Colonic mucosa (tissue), 4 donors: ENCODE measurements at regions not wholly inside any gene's neighbourhood (a gene's known extent, or its start where the extent isn't known, plus 50 kb on each side); places are given as distances from the start of the nearest gene placed in this dataset.
"Not testable (repeated sequence)": the region's sequence is repeated elsewhere in the genome, so short reads cannot be mapped to it uniquely, and the experiment has no call there.

Source experiments
- DNase-seq: peaks from one replicate; pipeline ENCODE4 v3.0.0-alpha.2; 2020
- H3K27ac ChIP-seq: fragments of 200-600 bp; one replicate; pipeline ENCODE4 v1.8.0; 2021
- H3K27me3 ChIP-seq: fragments of 200-600 bp; one replicate; pipeline ENCODE4 v1.8.0; 2021
- H3K36me3 ChIP-seq: fragments of 200-600 bp; one replicate; pipeline ENCODE4 v1.8.0; 2021
- H3K4me1 ChIP-seq: fragments of 200-600 bp; one replicate; pipeline ENCODE4 v1.8.0; 2021; ENCODE audit warnings: mild to moderate bottlenecking
- H3K4me3 ChIP-seq: fragments of 200-600 bp; one replicate; pipeline ENCODE4 v1.8.0; 2021
- H3K9ac ChIP-seq, 2 donors: one replicate each; pipeline ENCODE4 v1.7.0; 2013; ENCODE audit warnings: control low read depth in 2 of 2, low read depth in 2 of 2, low read length in 2 of 2
- H3K9me3 ChIP-seq: fragments of 200-600 bp; one replicate; pipeline ENCODE4 v1.8.0; 2021
- intact Hi-C: fragments of 100-400 bp; cut with DNase I; formaldehyde crosslinking; loops from one replicate; pipeline ENCODE4 v1.14.1; 2022
- TF ChIP-seq, protein P1 (sequence below): fragments of 200-600 bp; IDR thresholded peaks from one replicate; pipeline ENCODE4 v1.8.0; 2022; ENCODE audit warnings: antibody characterized with exemption, mild to moderate bottlenecking
- donor health status: healthy.
- donor health status: DM: no; HTN: no; CAD: no.
- donor health status: DM: no; HTN: no; CAD: no.

- Histone ChIP-seq H3K27me3 (no peaks in the 10 kb centered on the region), H3K9me3 (no peaks in the 10 kb centered on the region), H3K4me3 (no peak overlapping the region), H3K27ac (no peak overlapping the region), H3K36me3 (no peaks in the 10 kb centered on the region), H3K4me1 (no peaks in the 10 kb centered on the region), H3K9ac (no peak overlapping the region)
- intact Hi-C loops = no loop called here
- DNase-seq = no peak
- TF ChIP-seq, protein P1, sequence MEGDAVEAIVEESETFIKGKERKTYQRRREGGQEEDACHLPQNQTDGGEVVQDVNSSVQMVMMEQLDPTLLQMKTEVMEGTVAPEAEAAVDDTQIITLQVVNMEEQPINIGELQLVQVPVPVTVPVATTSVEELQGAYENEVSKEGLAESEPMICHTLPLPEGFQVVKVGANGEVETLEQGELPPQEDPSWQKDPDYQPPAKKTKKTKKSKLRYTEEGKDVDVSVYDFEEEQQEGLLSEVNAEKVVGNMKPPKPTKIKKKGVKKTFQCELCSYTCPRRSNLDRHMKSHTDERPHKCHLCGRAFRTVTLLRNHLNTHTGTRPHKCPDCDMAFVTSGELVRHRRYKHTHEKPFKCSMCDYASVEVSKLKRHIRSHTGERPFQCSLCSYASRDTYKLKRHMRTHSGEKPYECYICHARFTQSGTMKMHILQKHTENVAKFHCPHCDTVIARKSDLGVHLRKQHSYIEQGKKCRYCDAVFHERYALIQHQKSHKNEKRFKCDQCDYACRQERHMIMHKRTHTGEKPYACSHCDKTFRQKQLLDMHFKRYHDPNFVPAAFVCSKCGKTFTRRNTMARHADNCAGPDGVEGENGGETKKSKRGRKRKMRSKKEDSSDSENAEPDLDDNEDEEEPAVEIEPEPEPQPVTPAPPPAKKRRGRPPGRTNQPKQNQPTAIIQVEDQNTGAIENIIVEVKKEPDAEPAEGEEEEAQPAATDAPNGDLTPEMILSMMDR = no peak
Observed at GRCh38 chr3:104438706-104439105, 928.0 kb upstream of the ALCAM start.

- DNase-seq, H3K4me1 ChIP-seq, intact Hi-C loops, H3K4me3 ChIP-seq, H3K27me3 ChIP-seq, H3K36me3 ChIP-seq, H3K9ac ChIP-seq, H3K27ac ChIP-seq, H3K9me3 ChIP-seq: not testable (repeated sequence)
Observed at GRCh38 chr3:104445252-104445919, 921.3 kb upstream of the ALCAM start.

- no peaks in the 10 kb centered on the region for H3K27me3 ChIP-seq
- intact Hi-C loops = no loop called here
- H3K4me3 ChIP-seq = no peak overlapping the region
- H3K9me3 ChIP-seq = no peaks in the 10 kb centered on the region
- H3K36me3 ChIP-seq = no peaks in the 10 kb centered on the region
- no peak overlapping the region for H3K9ac ChIP-seq
- DNase-seq = no peak
- H3K27ac ChIP-seq = no peak overlapping the region
- TF ChIP-seq, protein P1 = no peak
- H3K4me1 ChIP-seq = no peaks in the 10 kb centered on the region
Observed at GRCh38 chr3:104447681-104448080, 919.0 kb upstream of the ALCAM start.

DNA sequence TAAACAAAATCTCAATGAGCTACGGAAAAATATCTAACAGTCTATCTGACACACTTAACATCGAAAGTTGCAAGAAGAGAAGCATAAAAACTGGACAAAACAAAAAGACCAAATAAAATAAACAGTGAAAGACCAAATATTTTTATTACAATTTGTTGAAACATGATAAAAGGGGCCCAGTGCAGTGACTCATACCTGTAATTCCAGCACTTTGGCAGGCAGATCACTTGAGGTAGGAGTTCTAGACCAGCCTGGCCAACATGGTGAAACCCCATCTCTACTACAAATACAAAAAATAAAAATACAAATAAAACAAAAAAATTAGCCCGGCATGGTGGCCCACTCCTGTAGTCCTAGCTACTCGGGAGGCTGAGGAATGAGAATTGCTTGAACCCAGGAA lies 914.0 kb upstream of the ALCAM start:
- TF ChIP-seq, protein P1 = no peak
- DNase-seq = no peak
- Histone ChIP-seq H3K9me3 (no peaks in the 10 kb centered on the region), H3K27ac (no peak overlapping the region), H3K9ac (no peak overlapping the region), H3K27me3 (no peaks in the 10 kb centered on the region), H3K36me3 (no peaks in the 10 kb centered on the region), H3K4me1 (no peaks in the 10 kb centered on the region), H3K4me3 (no peak overlapping the region)
- intact Hi-C loops = no loop called here

- H3K36me3 ChIP-seq = no peaks in the 10 kb centered on the region
- intact Hi-C loops = no loop called here
- H3K4me3 ChIP-seq = no peak overlapping the region
- TF ChIP-seq, protein P1 = no peak
- no peaks in the 10 kb centered on the region for H3K4me1 ChIP-seq
- H3K9ac ChIP-seq = no peak overlapping the region
- H3K27me3 ChIP-seq = no peaks in the 10 kb centered on the region
- no peaks in the 10 kb centered on the region for H3K9me3 ChIP-seq
- DNase-seq = no peak
- H3K27ac ChIP-seq = no peak overlapping the region
Observed at GRCh38 chr3:104458657-104459056, 908.1 kb upstream of the ALCAM start.

GRCh38 chr3:104460477-104461406 lies 906.0 kb upstream of the ALCAM start:
- no peak overlapping the region for H3K9ac ChIP-seq
- TF ChIP-seq, protein P1 = no peak
- no peaks in the 10 kb centered on the region for H3K36me3 ChIP-seq
- H3K4me1 ChIP-seq = no peaks in the 10 kb centered on the region
- H3K9me3 ChIP-seq = no peaks in the 10 kb centered on the region
- no peaks in the 10 kb centered on the region for H3K27me3 ChIP-seq
- no peak overlapping the region for H3K27ac ChIP-seq
- intact Hi-C loops = no loop called here
- H3K4me3 ChIP-seq = no peak overlapping the region
- no peak for DNase-seq
